ENCODE measurements at regions not wholly inside any gene's neighbourhood (a gene's known extent, or its start where the extent isn't known, plus 50 kb on each side); places are given as distances from the start of the nearest gene placed in this dataset.

DNA sequence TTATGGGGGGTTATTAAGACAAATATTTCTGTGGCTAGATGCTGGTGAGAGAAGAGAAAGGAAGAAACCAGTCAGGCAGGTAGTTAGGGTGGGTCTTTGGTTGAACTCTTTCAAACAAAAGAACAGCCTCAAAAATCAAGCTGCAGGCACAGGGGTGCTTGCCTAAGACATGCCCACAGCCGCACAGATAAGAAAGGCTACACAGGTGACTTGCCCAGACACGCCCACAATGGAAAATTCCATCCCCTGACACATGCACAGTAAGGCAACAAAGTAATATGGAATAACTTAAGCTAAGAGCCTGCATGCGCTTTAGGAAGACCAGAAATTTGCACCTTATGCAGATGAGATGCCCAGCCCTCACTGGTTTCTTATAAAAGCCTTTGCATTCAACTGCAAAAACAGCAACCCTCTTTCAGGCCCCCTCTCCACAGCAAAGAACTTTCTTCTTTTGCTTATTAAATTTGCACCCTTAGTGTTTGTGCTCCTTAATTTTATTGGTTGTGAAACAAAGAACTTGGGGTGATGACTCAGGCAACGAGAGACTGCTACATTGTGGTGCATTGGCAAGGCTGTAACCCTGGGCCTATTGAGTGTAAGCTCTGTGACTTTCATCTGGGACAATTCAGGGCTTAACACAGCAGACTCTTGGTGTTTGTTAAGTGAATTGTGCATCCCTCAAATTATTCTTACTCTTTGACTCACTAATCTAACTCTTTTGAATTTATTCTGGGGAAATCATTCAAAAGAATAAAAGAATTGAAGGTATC, 149.4 kb downstream of the RPAP3 start:
- TF ChIP-seq EZH2 (IDR thresholded peaks at IDR 0.05; ENCODE audit: borderline replicate concordance), result no peak
- TF ChIP-seq, protein P1, sequence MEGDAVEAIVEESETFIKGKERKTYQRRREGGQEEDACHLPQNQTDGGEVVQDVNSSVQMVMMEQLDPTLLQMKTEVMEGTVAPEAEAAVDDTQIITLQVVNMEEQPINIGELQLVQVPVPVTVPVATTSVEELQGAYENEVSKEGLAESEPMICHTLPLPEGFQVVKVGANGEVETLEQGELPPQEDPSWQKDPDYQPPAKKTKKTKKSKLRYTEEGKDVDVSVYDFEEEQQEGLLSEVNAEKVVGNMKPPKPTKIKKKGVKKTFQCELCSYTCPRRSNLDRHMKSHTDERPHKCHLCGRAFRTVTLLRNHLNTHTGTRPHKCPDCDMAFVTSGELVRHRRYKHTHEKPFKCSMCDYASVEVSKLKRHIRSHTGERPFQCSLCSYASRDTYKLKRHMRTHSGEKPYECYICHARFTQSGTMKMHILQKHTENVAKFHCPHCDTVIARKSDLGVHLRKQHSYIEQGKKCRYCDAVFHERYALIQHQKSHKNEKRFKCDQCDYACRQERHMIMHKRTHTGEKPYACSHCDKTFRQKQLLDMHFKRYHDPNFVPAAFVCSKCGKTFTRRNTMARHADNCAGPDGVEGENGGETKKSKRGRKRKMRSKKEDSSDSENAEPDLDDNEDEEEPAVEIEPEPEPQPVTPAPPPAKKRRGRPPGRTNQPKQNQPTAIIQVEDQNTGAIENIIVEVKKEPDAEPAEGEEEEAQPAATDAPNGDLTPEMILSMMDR (IDR thresholded peaks at IDR 0.05; ENCODE audit: poor library complexity), result no peak
